Embryonic facial prominence (tissue), 1 donor: ENCODE measurements at regions not wholly inside any gene's neighbourhood (a gene's known extent, or its start where the extent isn't known, plus 50 kb on each side); places are given as distances from the start of the nearest gene placed in this dataset.

ENCODE experiments used
- DNase-seq: peaks from one replicate; pipeline ENCODE4 v3.0.0-alpha.2; 2016; ENCODE audit errors: extremely low spot score

GRCh38 chr4:27836523-27836922 lies 975.9 kb downstream of the STIM2 start:
- no peak for DNase-seq

- DNase-seq = no peak
Measured at GRCh38 chr4:27843776-27844175, 983.1 kb downstream of the STIM2 start.

GRCh38 chr4:27844376-27844775 lies 983.7 kb downstream of the STIM2 start:
- DNase-seq = peak; percentile 22

- no peak for DNase-seq
Measured at GRCh38 chr4:27846951-27847350, 986.3 kb downstream of the STIM2 start.

GRCh38 chr4:27861381-27861787 lies 1000.7 kb downstream of the STIM2 start:
- DNase-seq = no peak

GRCh38 chr4:27861802-27862201 lies 1001.2 kb downstream of the STIM2 start:
- no peak for DNase-seq

GRCh38 chr4:27873596-27873995 lies 1013.0 kb downstream of the STIM2 start:
- DNase-seq = no peak

GRCh38 chr4:27881705-27882104 lies 1021.1 kb downstream of the STIM2 start:
- no peak for DNase-seq

- no peak for DNase-seq
Measured at GRCh38 chr4:27886120-27886519, 1025.5 kb downstream of the STIM2 start.

GRCh38 chr4:27887646-27888045 lies 1027.0 kb downstream of the STIM2 start:
- no peak for DNase-seq

GRCh38 chr4:27888505-27888904 lies 1027.9 kb downstream of the STIM2 start:
- DNase-seq = no peak

GRCh38 chr4:27894951-27895350 lies 1034.3 kb downstream of the STIM2 start:
- no peak for DNase-seq

- no peak for DNase-seq
Measured at GRCh38 chr4:27908356-27908755, 1047.7 kb downstream of the STIM2 start.

- no peak for DNase-seq
Measured at GRCh38 chr4:27910227-27910626, 1049.6 kb downstream of the STIM2 start.

- no peak for DNase-seq
Measured at GRCh38 chr4:27911047-27911446, 1050.4 kb downstream of the STIM2 start.

- DNase-seq = no peak
Measured at GRCh38 chr4:27913738-27914137, 1053.1 kb downstream of the STIM2 start.

GRCh38 chr4:27915822-27916221 lies 1055.2 kb downstream of the STIM2 start:
- no peak for DNase-seq

GRCh38 chr4:27916452-27917184 lies 1056.0 kb downstream of the STIM2 start:
- no peak for DNase-seq

- DNase-seq = no peak
Measured at GRCh38 chr4:27917381-27917780, 1056.7 kb downstream of the STIM2 start.

- DNase-seq = no peak
Measured at GRCh38 chr4:27921231-27921630, 1060.6 kb downstream of the STIM2 start.

GRCh38 chr4:27928761-27929540 lies 1068.3 kb downstream of the STIM2 start:
- no peak for DNase-seq

- DNase-seq = no peak
Measured at GRCh38 chr4:27930291-27930690, 1069.7 kb downstream of the STIM2 start.

- no peak for DNase-seq
Measured at GRCh38 chr4:27930976-27931375, 1070.3 kb downstream of the STIM2 start.
